Epithelial cell of prostate (primary cell): ENCODE measurements at regions not wholly inside any gene's neighbourhood (a gene's known extent, or its start where the extent isn't known, plus 50 kb on each side); places are given as distances from the start of the nearest gene placed in this dataset.
A peak's percentile ranks its signal among the peaks of the same experiment; 100 is the strongest.

Source experiments
- DNase-seq: peaks from one replicate; pipeline ENCODE4 v3.0.0-alpha.2; 2011; ENCODE audit warnings: low read depth, low spot score
- H3K27ac ChIP-seq: fragments of 450-650 bp; 2 replicates; pipeline ENCODE4 v1.5.1; 2017; ENCODE audit warnings: mild to moderate bottlenecking

DNA sequence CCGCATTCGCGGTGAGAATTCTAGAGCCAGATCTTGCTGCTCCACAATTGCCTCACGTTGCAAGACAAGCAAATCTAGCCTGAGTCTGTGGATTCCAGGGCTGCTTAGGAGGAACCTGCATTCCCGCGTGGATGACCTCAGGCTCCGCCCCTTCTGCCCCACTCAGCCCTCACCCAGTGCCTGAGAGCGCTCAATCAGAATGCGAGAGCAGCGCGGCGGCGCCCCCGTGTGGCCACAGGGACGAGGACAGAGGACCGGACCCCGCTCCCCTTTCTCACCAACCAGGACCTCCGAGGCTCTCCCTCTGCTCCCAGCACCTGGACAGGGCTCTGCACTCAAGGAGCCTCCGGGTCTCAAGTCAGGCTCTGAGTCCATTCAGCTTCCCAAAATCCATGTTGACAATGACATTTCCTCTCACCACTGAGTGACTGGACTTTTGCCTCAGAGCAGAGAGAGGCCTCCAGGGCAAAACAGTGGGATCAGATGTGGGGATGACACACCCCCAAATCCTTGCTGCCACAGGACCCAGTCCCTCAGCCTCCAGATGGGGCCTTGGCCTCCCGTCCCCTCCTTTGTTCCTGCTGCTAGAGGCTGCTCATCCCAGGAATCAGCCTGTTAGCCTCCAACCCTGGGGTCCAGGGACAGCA is 52.0 kb downstream of the RPP21 start:
- DNase-seq = no peak
- no peak overlapping the region for H3K27ac ChIP-seq

DNA sequence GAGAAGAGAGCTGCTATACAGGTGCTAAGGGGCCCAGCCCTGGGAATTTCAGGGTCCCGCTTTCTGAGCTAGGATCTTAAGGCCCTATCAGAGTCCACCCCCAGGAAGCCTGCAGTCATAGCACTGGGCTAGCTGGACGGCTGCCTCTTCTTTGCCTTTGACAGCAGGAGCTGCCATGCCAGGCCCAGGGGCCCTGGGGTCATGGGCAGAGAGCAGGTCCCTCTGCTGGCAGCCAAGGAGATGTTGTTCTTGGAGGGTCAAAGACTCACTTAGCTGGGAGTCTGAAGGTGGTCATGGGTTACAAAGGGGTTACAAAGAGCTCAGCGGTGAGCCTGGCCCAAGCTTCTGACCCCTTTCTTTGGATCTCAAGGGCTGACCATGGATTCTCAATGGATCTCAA is 52.7 kb downstream of the RPP21 start:
- DNase-seq = no peak
- no peak overlapping the region for H3K27ac ChIP-seq

DNA sequence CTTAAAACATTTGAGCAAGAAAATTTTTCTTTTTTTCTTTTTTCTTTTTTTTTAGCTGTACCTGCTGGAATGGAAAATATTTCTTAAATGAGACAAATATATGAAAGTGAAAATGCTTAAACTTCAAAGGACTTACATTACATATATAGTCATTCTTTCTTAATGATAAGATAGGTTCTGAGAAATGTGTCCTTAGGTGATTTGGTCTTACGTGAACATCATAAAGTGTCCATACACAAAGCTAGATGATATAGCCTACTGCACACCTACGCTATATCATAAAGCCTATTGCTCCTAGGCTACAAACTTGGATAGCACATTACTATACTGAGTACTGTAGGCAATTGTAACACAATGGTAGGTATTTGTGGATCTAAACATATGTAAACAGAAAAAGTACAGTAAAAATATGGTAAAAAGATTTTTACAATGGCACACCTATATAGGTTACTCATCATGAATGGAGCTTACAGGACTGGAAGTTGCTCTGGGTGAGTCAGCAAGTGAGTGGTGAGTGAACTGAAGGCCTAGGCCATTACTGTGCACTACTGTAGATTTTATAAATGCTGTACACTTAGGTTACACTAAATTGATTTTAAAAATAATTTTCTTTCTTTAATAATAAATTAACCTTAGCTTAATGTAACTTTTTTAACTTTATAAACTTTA is 54.6 kb downstream of the RPP21 start:
- H3K27ac ChIP-seq = no peak overlapping the region
- peak; percentile 51 for DNase-seq

DNA sequence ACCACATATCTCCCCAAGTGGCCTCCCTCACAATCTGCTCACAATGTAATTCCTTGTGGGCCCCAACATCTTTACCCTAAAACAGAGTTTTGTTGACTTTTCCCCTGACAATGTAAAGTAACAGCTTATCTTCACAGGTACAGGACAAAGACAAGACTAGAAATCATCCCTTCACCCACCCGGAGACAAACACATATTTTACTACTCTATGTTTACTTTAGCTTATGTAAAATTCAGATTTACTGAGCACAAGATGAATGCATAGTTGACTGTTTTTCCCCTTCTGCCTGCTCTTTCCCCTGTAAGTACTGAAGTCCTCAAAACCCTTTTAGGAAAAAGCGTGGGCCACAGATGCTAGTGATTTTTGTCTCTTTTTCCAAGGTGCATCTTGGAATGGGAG is 61.0 kb downstream of the RPP21 start:
- no peak overlapping the region for H3K27ac ChIP-seq

DNA sequence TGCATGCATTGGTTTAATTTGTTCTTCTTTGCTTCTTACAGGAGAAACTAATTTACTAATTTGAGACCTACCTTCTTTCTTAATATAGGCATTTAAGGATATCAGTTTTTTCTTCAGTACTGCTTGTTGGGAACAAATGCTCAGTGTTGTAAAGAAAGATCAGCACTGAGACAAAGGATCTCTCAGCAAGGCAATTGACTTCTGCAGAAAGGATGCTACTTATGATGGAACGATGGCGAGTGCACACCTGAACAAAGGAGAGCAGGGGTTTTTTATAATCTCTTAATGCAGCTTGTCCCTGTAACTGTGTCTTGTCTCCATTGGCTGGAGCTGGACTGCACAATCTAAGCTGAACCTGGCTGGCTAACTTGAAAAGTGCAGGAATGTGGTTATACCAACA is 64.2 kb downstream of the RPP21 start:
- no peak overlapping the region for H3K27ac ChIP-seq
- DNase-seq = no peak

More for the DNA sequence above, 61.0 kb downstream of the RPP21 start:
- DNase-seq = no peak

DNA sequence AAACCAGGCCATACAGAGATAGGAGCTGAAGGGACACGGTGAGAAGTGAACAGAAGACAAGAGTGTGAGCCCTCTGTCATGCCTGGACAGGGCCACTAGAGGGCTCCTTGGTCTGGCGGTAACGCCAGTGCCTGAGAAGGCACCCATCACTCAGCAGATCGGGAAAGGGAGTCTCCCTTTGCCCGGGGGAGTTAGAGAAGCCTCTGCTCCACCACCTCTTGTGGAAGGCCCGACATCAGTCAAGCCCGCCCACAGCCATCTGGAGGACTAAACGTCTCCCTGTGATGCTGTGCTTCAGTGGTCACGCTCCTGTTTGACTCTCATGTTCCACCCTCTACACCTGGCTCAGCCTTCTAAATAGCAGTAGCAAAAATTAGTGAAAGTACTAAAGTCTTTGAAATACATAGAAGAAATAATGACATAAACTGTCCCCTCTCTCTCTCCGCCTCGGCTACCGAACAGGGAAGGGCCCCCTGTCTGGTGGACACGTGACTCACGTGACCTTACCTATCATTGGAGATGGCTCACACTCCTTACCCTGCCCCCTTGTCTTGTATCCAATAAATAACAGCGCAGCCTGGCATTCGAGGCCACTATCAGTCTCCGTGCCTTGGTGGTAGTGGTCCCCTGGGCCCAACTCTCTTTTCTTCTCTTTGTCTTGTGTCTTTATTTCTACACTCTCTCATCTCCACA is 66.7 kb downstream of the RPP21 start:
- H3K27ac ChIP-seq = no peak overlapping the region
- no peak for DNase-seq

DNA sequence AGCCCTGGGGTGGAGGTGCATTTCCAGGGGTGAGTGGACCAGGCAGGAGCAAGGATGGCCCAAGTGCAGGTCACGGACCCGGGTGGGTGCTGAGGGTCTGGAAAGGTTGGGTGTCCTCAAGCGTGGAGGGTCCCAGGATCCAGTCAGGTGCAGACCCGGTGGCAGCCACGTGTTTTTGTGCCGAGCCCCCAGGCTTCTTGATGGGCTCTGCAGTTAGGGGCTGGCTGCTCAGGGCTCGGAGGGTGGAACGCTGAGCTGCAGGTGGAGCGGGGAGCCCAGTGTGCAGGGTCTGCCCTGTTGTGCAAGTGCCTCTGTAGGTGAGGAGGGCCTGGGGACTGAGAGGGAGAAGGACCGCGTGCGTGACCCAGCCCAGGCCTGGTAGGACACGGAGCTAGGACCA is 70.9 kb upstream of the HLA-E start:
- no peak overlapping the region for H3K27ac ChIP-seq
- no peak for DNase-seq

DNA sequence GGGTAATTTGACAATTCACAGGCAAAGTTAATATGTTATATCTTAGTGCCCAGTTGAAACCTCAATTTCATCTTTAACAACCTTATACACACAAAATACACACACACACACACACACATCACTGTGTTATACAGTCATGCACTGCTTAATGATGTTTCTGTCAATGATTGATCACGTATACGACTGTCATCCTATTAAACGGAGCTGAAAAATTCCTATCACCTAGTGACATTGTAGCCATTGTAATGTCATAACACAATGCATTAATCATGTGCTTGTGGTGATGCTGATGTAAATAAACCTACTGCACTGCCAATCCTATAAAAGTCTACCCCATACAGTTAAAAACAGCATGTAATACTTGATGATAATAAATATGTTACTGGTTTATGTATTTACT is 64.8 kb upstream of the HLA-E start:
- DNase-seq = no peak
- H3K27ac ChIP-seq = no peak overlapping the region
